Endothelial cell of umbilical vein (primary cell): ENCODE measurements at regions not wholly inside any gene's neighbourhood (a gene's known extent, or its start where the extent isn't known, plus 50 kb on each side); places are given as distances from the start of the nearest gene placed in this dataset.

ENCODE experiments used
- EZH2 ChIP-seq: IDR thresholded peaks from 2 replicates; pipeline ENCODE4 v1.6.1; 2012; ENCODE audit warnings: borderline replicate concordance, low read depth, mild to moderate bottlenecking, moderate library complexity, low read length, inconsistent platforms; ENCODE audit not compliant: severe bottlenecking
- GATA2 ChIP-seq: IDR thresholded peaks from 2 replicates; pipeline ENCODE4 v1.7.0; 2011; ENCODE audit warnings: low read depth, mild to moderate bottlenecking, moderate library complexity, mixed read lengths, low read length; ENCODE audit not compliant: insufficient read length, insufficient read depth
- TF ChIP-seq, protein P1 (sequence below), 2 donors: IDR thresholded peaks; 1 replicate in 1 of 2; 2 replicates in 1 of 2; pipeline ENCODE4 v1.5.1; 2011; ENCODE audit warnings: low read length in 2 of 2, mild to moderate bottlenecking in 2 of 2, moderate library complexity in 2 of 2, control low read depth in 1 of 2, inconsistent platforms in 1 of 2, low read depth in 1 of 2; ENCODE audit not compliant: insufficient read depth in 1 of 2; ENCODE audit errors: extremely low read depth in 1 of 2

DNA sequence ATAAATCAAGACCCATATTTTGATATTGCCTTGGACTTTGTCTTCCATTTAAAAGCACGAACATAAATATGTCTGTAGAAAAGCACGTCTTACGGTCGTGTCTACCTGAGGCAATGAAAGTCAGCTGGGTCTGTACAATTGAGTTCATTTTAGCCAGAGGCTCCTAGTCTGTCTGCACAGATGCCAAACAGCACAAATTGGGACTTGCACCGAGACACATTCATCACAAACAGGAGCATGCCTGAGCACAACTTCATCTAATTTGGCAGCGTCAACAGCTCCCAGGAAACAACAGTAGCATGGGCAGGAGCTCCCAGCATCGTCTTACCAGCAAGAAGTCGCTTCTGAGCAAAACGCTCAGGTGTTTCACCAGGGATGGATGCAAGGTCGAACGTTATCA lies 687.0 kb downstream of the EFNB2 start:
- TF ChIP-seq, protein P1, sequence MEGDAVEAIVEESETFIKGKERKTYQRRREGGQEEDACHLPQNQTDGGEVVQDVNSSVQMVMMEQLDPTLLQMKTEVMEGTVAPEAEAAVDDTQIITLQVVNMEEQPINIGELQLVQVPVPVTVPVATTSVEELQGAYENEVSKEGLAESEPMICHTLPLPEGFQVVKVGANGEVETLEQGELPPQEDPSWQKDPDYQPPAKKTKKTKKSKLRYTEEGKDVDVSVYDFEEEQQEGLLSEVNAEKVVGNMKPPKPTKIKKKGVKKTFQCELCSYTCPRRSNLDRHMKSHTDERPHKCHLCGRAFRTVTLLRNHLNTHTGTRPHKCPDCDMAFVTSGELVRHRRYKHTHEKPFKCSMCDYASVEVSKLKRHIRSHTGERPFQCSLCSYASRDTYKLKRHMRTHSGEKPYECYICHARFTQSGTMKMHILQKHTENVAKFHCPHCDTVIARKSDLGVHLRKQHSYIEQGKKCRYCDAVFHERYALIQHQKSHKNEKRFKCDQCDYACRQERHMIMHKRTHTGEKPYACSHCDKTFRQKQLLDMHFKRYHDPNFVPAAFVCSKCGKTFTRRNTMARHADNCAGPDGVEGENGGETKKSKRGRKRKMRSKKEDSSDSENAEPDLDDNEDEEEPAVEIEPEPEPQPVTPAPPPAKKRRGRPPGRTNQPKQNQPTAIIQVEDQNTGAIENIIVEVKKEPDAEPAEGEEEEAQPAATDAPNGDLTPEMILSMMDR (IDR thresholded peaks at IDR 0.05; ENCODE audit: extremely low read depth in 1 of 2, insufficient read depth in 1 of 2, low read depth in 1 of 2, low read length in 2 of 2): no peak
- TF ChIP-seq EZH2: no peak
- TF ChIP-seq GATA2: no peak
